ENCODE measurements at regions not wholly inside any gene's neighbourhood (a gene's known extent, or its start where the extent isn't known, plus 50 kb on each side); places are given as distances from the start of the nearest gene placed in this dataset.
A peak's percentile ranks its signal among the peaks of the same experiment; 100 is the strongest.

- POLR2A ChIA-PET: no interaction called here
- DNase-seq: no peak
- H3K27ac Mint-ChIP-seq: no peak overlapping the region
- CTCF ChIA-PET: no interaction called here
- H3K9me3 Mint-ChIP-seq: no peaks in the 10 kb centered on the region
- H3K36me3 Mint-ChIP-seq (ENCODE audit: low read depth): no peaks in the 10 kb centered on the region
- no peak overlapping the region for H3K4me3 Mint-ChIP-seq
- no peaks in the 10 kb centered on the region for H3K27me3 Mint-ChIP-seq
- intact Hi-C loops (cut with micrococcal nuclease): no loop called here
- ATAC-seq (ENCODE audit: low read depth): no peak
- peaks cover 19% of the 10 kb centered on the region for H3K4me1 Mint-ChIP-seq
- TF ChIP-seq CTCF (IDR thresholded peaks at IDR 0.05): no peak
Observed at GRCh38 chr18:51248685-51249084, 51.2 kb upstream of the MEX3C start.

GRCh38 chr18:51250006-51250405 lies 52.5 kb upstream of the MEX3C start:
- Mint-ChIP-seq H3K4me3 (no peak overlapping the region), H3K36me3 (ENCODE audit: low read depth) (no peaks in the 10 kb centered on the region), H3K27ac (no peak overlapping the region), H3K27me3 (no peaks in the 10 kb centered on the region), H3K4me1 (peaks cover 19% of the 10 kb centered on the region), H3K9me3 (no peaks in the 10 kb centered on the region)
- ChIA-PET CTCF (no interaction called here), POLR2A (interaction anchor here (2.7 kb wide), 1 partner anchor 52 kb away, joined by 10 read pairs; the partner anchor contains the start of gene MEX3C)
- no peak for TF ChIP-seq CTCF (IDR thresholded peaks at IDR 0.05)
- no peak for ATAC-seq (ENCODE audit: low read depth)
- DNase-seq: no peak
- intact Hi-C loops (cut with micrococcal nuclease): no loop called here

GRCh38 chr18:51250458-51251024 lies 53.1 kb upstream of the MEX3C start:
- CTCF ChIA-PET: no interaction called here
- peaks cover 22% of the 10 kb centered on the region for H3K4me1 Mint-ChIP-seq
- H3K27me3 Mint-ChIP-seq: no peaks in the 10 kb centered on the region
- peak overlapping the region; percentile 51 for H3K27ac Mint-ChIP-seq
- H3K4me3 Mint-ChIP-seq: no peak overlapping the region
- no peaks in the 10 kb centered on the region for H3K9me3 Mint-ChIP-seq
- no peak for TF ChIP-seq CTCF (IDR thresholded peaks at IDR 0.05)
- POLR2A ChIA-PET: interaction anchor here (2.7 kb wide), 1 partner anchor 53 kb away, joined by 10 read pairs; the partner anchor contains the start of gene MEX3C
- intact Hi-C loops (cut with micrococcal nuclease): loop anchor here (1.0 kb wide), 3 partner anchors 53 to 372 kb away; partner anchors contain the start of gene MEX3C
- H3K36me3 Mint-ChIP-seq (ENCODE audit: low read depth): no peaks in the 10 kb centered on the region
- ATAC-seq (ENCODE audit: low read depth) (no peak), DNase-seq (no peak)

GRCh38 chr18:51251625-51252024 lies 54.1 kb upstream of the MEX3C start:
- TF ChIP-seq CTCF (IDR thresholded peaks at IDR 0.05): no peak
- peak; percentile 99 for ATAC-seq (ENCODE audit: low read depth)
- no peaks in the 10 kb centered on the region for H3K36me3 Mint-ChIP-seq (ENCODE audit: low read depth)
- peak; percentile 38 for DNase-seq
- ChIA-PET POLR2A (interaction anchor here (1.1 to 2.7 kb wide), 2 partner anchors 54 to 98 kb away, joined by 3 to 10 read pairs; partner anchors contain the start of gene MEX3C), CTCF (no interaction called here)
- no peak overlapping the region for H3K4me3 Mint-ChIP-seq
- H3K27me3 Mint-ChIP-seq: no peaks in the 10 kb centered on the region
- no peaks in the 10 kb centered on the region for H3K9me3 Mint-ChIP-seq
- H3K27ac Mint-ChIP-seq: peak overlapping the region; percentile 86
- H3K4me1 Mint-ChIP-seq: peaks cover 22% of the 10 kb centered on the region
- intact Hi-C loops (cut with micrococcal nuclease): loop anchor here (1.0 kb wide), 3 partner anchors 54 to 373 kb away; partner anchors contain the start of gene MEX3C

GRCh38 chr18:51253476-51253875 lies 56.0 kb upstream of the MEX3C start:
- no peak for ATAC-seq (ENCODE audit: low read depth)
- CTCF ChIA-PET: no interaction called here
- peaks cover 22% of the 10 kb centered on the region for H3K4me1 Mint-ChIP-seq

More at GRCh38 chr18:51253476-51253875, 56.0 kb upstream of the MEX3C start:
- no peak overlapping the region for H3K27ac Mint-ChIP-seq
- no peaks in the 10 kb centered on the region for H3K27me3 Mint-ChIP-seq
- no peaks in the 10 kb centered on the region for H3K9me3 Mint-ChIP-seq
- TF ChIP-seq CTCF (IDR thresholded peaks at IDR 0.05): no peak
- POLR2A ChIA-PET: no interaction called here
- H3K36me3 Mint-ChIP-seq (ENCODE audit: low read depth): no peaks in the 10 kb centered on the region
- intact Hi-C loops (cut with micrococcal nuclease): no loop called here
- no peak overlapping the region for H3K4me3 Mint-ChIP-seq
- no peak for DNase-seq

Measured in activated B cell treated with CpG ODN at 0.5 μM for 24 hours (primary cell).